ENCODE measurements at regions not wholly inside any gene's neighbourhood (a gene's known extent, or its start where the extent isn't known, plus 50 kb on each side); places are given as distances from the start of the nearest gene placed in this dataset.

DNA sequence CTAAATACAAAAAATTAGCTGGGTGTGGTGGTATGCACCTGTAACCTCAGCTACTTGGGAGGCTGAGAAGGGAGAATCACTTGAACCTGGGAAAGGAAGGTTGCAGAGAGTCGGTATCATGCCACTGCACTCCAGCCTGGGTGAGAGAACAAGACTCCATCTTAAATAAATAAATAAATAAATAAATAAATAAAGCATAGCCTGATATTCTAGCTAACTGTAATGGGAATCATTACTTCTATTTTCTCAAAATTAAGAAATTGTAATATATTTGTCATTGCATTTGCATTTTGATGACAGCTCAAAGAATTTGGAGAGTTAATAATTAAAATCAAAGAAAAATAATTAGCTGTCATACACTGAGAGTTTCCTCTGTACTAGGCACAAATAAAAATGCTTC is 561.1 kb downstream of the EFNB2 start:
- no TSS peak for BruUV-seq (replicated peaks)
- CTCF ChIA-PET = no interaction called here

More for the DNA sequence above, 561.1 kb downstream of the EFNB2 start:
- H2BK20ac ChIP-seq (ENCODE audit: low read depth, low read length) = no peak overlapping the region
- H3K4me2 ChIP-seq (ENCODE audit: low read depth, low read length) = no peak overlapping the region
- H3K14ac ChIP-seq (replicated peaks; ENCODE audit: low read depth, low read length) = no peak overlapping the region
- H3K56ac ChIP-seq (ENCODE audit: extremely low read depth, insufficient read depth, low read length) = no peak overlapping the region
- H3K18ac ChIP-seq (ENCODE audit: low read depth, low read length) = no peak overlapping the region
- no peak overlapping the region for H3K4me3 ChIP-seq (ENCODE audit: insufficient read depth, low read depth, low read length)
- no peak overlapping the region for H3K9ac ChIP-seq (ENCODE audit: low read depth, low read length)
- no peak overlapping the region for H2BK120ac ChIP-seq (ENCODE audit: low read depth, low read length)
- no peak overlapping the region for H3K4ac ChIP-seq (ENCODE audit: low read depth, low read length)
- no peak overlapping the region for H2AFZ ChIP-seq (replicated peaks; ENCODE audit: low read length, poor library complexity)
- no peaks in the 10 kb centered on the region for H3K36me3 ChIP-seq (ENCODE audit: control insufficient read depth, insufficient read depth, low read length)
- no peak for TF ChIP-seq RFX5 (IDR thresholded peaks at IDR 0.05; ENCODE audit: low read depth, low read length)
- no peak for TF ChIP-seq POLR2A (IDR thresholded peaks at IDR 0.05; ENCODE audit: low read depth, low read length)
- no peak for TF ChIP-seq CEBPB (IDR thresholded peaks at IDR 0.05; ENCODE audit: low read depth, low read length)
- TF ChIP-seq RAD21 (IDR thresholded peaks at IDR 0.05; ENCODE audit: low read length) = no peak
- no peak for TF ChIP-seq MAZ (IDR thresholded peaks at IDR 0.05; ENCODE audit: borderline replicate concordance, low read depth, low read length)
- TF ChIP-seq NFE2L2 (IDR thresholded peaks at IDR 0.05; ENCODE audit: low read depth, low read length) = no peak
- TF ChIP-seq BHLHE40 (IDR thresholded peaks at IDR 0.05; ENCODE audit: low read depth, low read length) = no peak
- dilution Hi-C loops (cut with HindIII; ENCODE audit: low sequenced_read_pairs, unreplicated experiment) (no loop called here), in situ Hi-C loops (cut with MboI; ENCODE audit: low sequenced_read_pairs) (no loop called here), intact Hi-C loops (cut with micrococcal nuclease) (no loop called here)
- ATAC-seq (ENCODE audit: low read depth) (no peak), DNase-seq (no peak)
- no peaks in the 10 kb centered on the region for H4K20me1 ChIP-seq (ENCODE audit: insufficient read depth, low read length)
- no peaks in the 10 kb centered on the region for H3K4me1 ChIP-seq (ENCODE audit: control insufficient read depth, insufficient read depth, low read length)
- no peaks in the 10 kb centered on the region for H3K79me1 ChIP-seq (ENCODE audit: low read depth in 1 of 2, low read length in 2 of 2)
- H2AK9ac ChIP-seq (replicated peaks; ENCODE audit: low read depth, low read length, poor library complexity) = no peak overlapping the region
- POLR2A ChIA-PET (ENCODE audit: unreplicated experiment) = no interaction called here
- no peak overlapping the region for H2AK5ac ChIP-seq (ENCODE audit: low read depth, low read length)
- no peaks in the 10 kb centered on the region for H3K9me3 ChIP-seq (ENCODE audit: control insufficient read depth, insufficient read depth, low read length)
- H2BK5ac ChIP-seq (ENCODE audit: low read depth, low read length, poor library complexity, severe bottlenecking) = no peak overlapping the region
- no CpG with 5 or more reads among the region's 1 CpG for WGBS, 2 experiments (ENCODE audit: extremely low coverage in 2 of 2, insufficient read length in 1 of 2)
- no peak overlapping the region for H4K8ac ChIP-seq (ENCODE audit: low read depth in 2 of 2, low read length in 2 of 2)
- H3K27ac ChIP-seq (ENCODE audit: insufficient read depth, low read length) = no peak overlapping the region
- H4K91ac ChIP-seq (ENCODE audit: insufficient read depth, low read depth, low read length) = no peak overlapping the region
- H3K9me1 ChIP-seq (ENCODE audit: insufficient read depth, low read length) = no peaks in the 10 kb centered on the region
- no peaks in the 10 kb centered on the region for H3K27me3 ChIP-seq (ENCODE audit: control insufficient read depth, insufficient read depth, low read length)
- H2BK15ac ChIP-seq (ENCODE audit: low read depth, low read length) = no peak overlapping the region
- no peak overlapping the region for H3K23ac ChIP-seq (ENCODE audit: low read depth, low read length)
- no peak overlapping the region for H4K5ac ChIP-seq (ENCODE audit: low read depth, low read length)

Measured in IMR-90 (cell line).